Gastrocnemius medialis (tissue), 4 donors: ENCODE measurements at regions not wholly inside any gene's neighbourhood (a gene's known extent, or its start where the extent isn't known, plus 50 kb on each side); places are given as distances from the start of the nearest gene placed in this dataset.

ENCODE experiments used
- ATAC-seq, 2 donors: fragments of 150-250 bp; one replicate each; pipeline ENCODE4 v1.9.1; 2016
- DNase-seq, 2 donors: peaks; one replicate each; pipeline ENCODE4 v3.0.0-alpha.2; 2019
- H3K27ac ChIP-seq, 4 donors: fragments of 200-600 bp; sonication (generic); 1 replicate in 1 of 4; 2 replicates in 3 of 4; pipeline ENCODE4 v1.5.1; 2016 to 2018; ENCODE audit warnings: mild to moderate bottlenecking in 2 of 4, moderate library complexity in 1 of 4
- H3K27me3 ChIP-seq, 3 donors: fragments of 200-600 bp; sonication (generic) in 2 of 3; 1 replicate in 1 of 3; 2 replicates in 2 of 3; pipeline versions ENCODE4 v1.5.1 to v1.6.0; 2016 to 2019; ENCODE audit warnings: mild to moderate bottlenecking in 1 of 3, moderate library complexity in 1 of 3
- H3K36me3 ChIP-seq, 2 donors: fragments of 200-600 bp; sonication (generic) in 1 of 2; one replicate each; pipeline ENCODE4 v1.5.1; 2017 to 2018
- H3K4me1 ChIP-seq, 2 donors: fragments of 200-600 bp; sonication (generic) in 1 of 2; one replicate each; pipeline ENCODE4 v1.5.1; 2016 to 2017; ENCODE audit warnings: mild to moderate bottlenecking in 2 of 2
- H3K4me3 ChIP-seq, 4 donors: fragments of 200-600 bp; sonication (generic) in 3 of 4; 1 replicate in 1 of 4; 2 replicates in 3 of 4; pipeline ENCODE4 v1.5.1; 2016 to 2019; ENCODE audit warnings: mild to moderate bottlenecking in 2 of 4
- H3K9me3 ChIP-seq, 3 donors: fragments of 200-600 bp; sonication (generic) in 2 of 3; 1 replicate in 1 of 3; 2 replicates in 2 of 3; pipeline ENCODE4 v1.5.1; 2016 to 2019
- CTCF ChIP-seq, 5 experiments: fragments of 450-650 bp in 3 of 5; fragments of 200-600 bp in 2 of 5; sonication (generic) in 2 of 5; IDR thresholded peaks in 4 of 5; conservative IDR thresholded peaks in 1 of 5; 1 replicate in 4 of 5; 2 replicates in 1 of 5; pipeline ENCODE4 v1.5.1; 2016 to 2019; ENCODE audit warnings: antibody characterized with exemption in 5 of 5, mild to moderate bottlenecking in 3 of 5, moderate library complexity in 3 of 5
- POLR2A ChIP-seq, 2 donors: fragments of 450-650 bp; IDR thresholded peaks; one replicate each; pipeline ENCODE4 v1.6.1; 2017; ENCODE audit warnings: antibody characterized with exemption in 2 of 2, mild to moderate bottlenecking in 2 of 2, moderate library complexity in 2 of 2
- in situ Hi-C, 4 donors: fragments of 200-750 bp; cut with MboI; loops; one replicate each; pipeline versions ENCODE4 v1.15.0 to v1.8.0; 2017; ENCODE audit warnings: low sequenced_read_pairs in 4 of 4
- intact Hi-C: fragments of 100-400 bp; cut with DNase I; formaldehyde crosslinking; loops from one replicate; pipeline ENCODE4 v1.15.1; 2023; ENCODE audit warnings: low total_unique reads

- no peak for TF ChIP-seq POLR2A (IDR thresholded peaks at IDR 0.05)
- no peak for TF ChIP-seq CTCF (IDR thresholded peaks at IDR 0.05 in 4 of 5, conservative IDR thresholded peaks at IDR 0.05 in 1 of 5)
- H3K27ac ChIP-seq: no peak overlapping the region
- no peaks in the 10 kb centered on the region for H3K4me1 ChIP-seq
- H3K4me3 ChIP-seq: no peak overlapping the region
- H3K27me3 ChIP-seq: no peaks in the 10 kb centered on the region
- intact Hi-C loops (no loop called here), in situ Hi-C loops (no loop called here)
- H3K36me3 ChIP-seq: no peaks in the 10 kb centered on the region
- DNase-seq: no peak
- no peak for ATAC-seq
- H3K9me3 ChIP-seq: no peaks in the 10 kb centered on the region
Measured at GRCh38 chr4:123996718-123997510, 600.3 kb downstream of the SPRY1 start.

GRCh38 chr4:123997776-123998449 is 601.3 kb downstream of the SPRY1 start:
- no peaks in the 10 kb centered on the region for H3K4me1 ChIP-seq
- H3K27ac ChIP-seq: no peak overlapping the region
- no peak overlapping the region for H3K4me3 ChIP-seq
- TF ChIP-seq POLR2A (IDR thresholded peaks at IDR 0.05): no peak
- no peak for TF ChIP-seq CTCF (IDR thresholded peaks at IDR 0.05 in 4 of 5, conservative IDR thresholded peaks at IDR 0.05 in 1 of 5)
- DNase-seq (no peak), ATAC-seq (peak in 1 of 2 donors; percentile 44)
- no peaks in the 10 kb centered on the region for H3K9me3 ChIP-seq
- in situ Hi-C loops (no loop called here), intact Hi-C loops (no loop called here)
- H3K27me3 ChIP-seq: no peaks in the 10 kb centered on the region
- H3K36me3 ChIP-seq: no peaks in the 10 kb centered on the region

- H3K36me3 ChIP-seq: no peaks in the 10 kb centered on the region
- H3K9me3 ChIP-seq: no peaks in the 10 kb centered on the region
- H3K4me3 ChIP-seq: no peak overlapping the region
- no peak for ATAC-seq
- no peaks in the 10 kb centered on the region for H3K4me1 ChIP-seq
- no peaks in the 10 kb centered on the region for H3K27me3 ChIP-seq
- DNase-seq: no peak
- no peak overlapping the region for H3K27ac ChIP-seq
- intact Hi-C loops: no loop called here
- in situ Hi-C loops: no loop called here
- no peak for TF ChIP-seq POLR2A (IDR thresholded peaks at IDR 0.05)
- TF ChIP-seq CTCF (IDR thresholded peaks at IDR 0.05 in 4 of 5, conservative IDR thresholded peaks at IDR 0.05 in 1 of 5): no peak
Measured at GRCh38 chr4:124000233-124000632, 603.6 kb downstream of the SPRY1 start.

- H3K36me3 ChIP-seq: no peaks in the 10 kb centered on the region
- no peak overlapping the region for H3K4me3 ChIP-seq
- no peaks in the 10 kb centered on the region for H3K27me3 ChIP-seq
- TF ChIP-seq CTCF (IDR thresholded peaks at IDR 0.05 in 4 of 5, conservative IDR thresholded peaks at IDR 0.05 in 1 of 5): no peak
- no peak for TF ChIP-seq POLR2A (IDR thresholded peaks at IDR 0.05)
- H3K9me3 ChIP-seq: no peaks in the 10 kb centered on the region
- DNase-seq (no peak), ATAC-seq (no peak)
- in situ Hi-C loops: no loop called here
- intact Hi-C loops: loop anchor here (5.0 to 10.0 kb wide), 2 partner anchors 89 to 338 kb away; no protein-coding TSS in a partner anchor
- no peak overlapping the region for H3K27ac ChIP-seq
- peaks cover 23 to 24% of the 10 kb centered on the region in 2 donors for H3K4me1 ChIP-seq
Measured at GRCh38 chr4:124015766-124016165, 619.2 kb downstream of the SPRY1 start.
